Dermis microvascular lymphatic vessel endothelial cell (primary cell): ENCODE measurements at regions not wholly inside any gene's neighbourhood (a gene's known extent, or its start where the extent isn't known, plus 50 kb on each side); places are given as distances from the start of the nearest gene placed in this dataset.

Source experiments
- DNase-seq, 2 donors: peaks; one replicate each; pipeline versions ENCODE4 v3.0.0 to v3.0.0-alpha.2; 2010; ENCODE audit warnings: low read depth in 2 of 2

GRCh38 chr15:45867281-45867680 is 232.5 kb downstream of the SQOR start:
- DNase-seq, result no peak

GRCh38 chr15:45868109-45868691 is 233.4 kb downstream of the SQOR start:
- DNase-seq, result no peak

- no peak for DNase-seq
Observed at GRCh38 chr15:45869034-45869668, 234.3 kb downstream of the SQOR start.

GRCh38 chr15:45871121-45871855 is 236.5 kb downstream of the SQOR start:
- DNase-seq, result peak in 1 of 2 donors; percentile 17

- DNase-seq, result no peak
Observed at GRCh38 chr15:45873781-45874180, 239.0 kb downstream of the SQOR start.

GRCh38 chr15:45874566-45874965 is 239.7 kb downstream of the SQOR start:
- DNase-seq, result peak in 1 of 2 donors; percentile 46

GRCh38 chr15:45884289-45884688 is 249.5 kb downstream of the SQOR start:
- no peak for DNase-seq

GRCh38 chr15:45884755-45885445 is 250.1 kb downstream of the SQOR start:
- DNase-seq, result no peak

- DNase-seq, result no peak
Observed at GRCh38 chr15:45885801-45886200, 251.0 kb downstream of the SQOR start.

GRCh38 chr15:45891766-45892165 is 256.9 kb downstream of the SQOR start:
- no peak for DNase-seq

- DNase-seq, result no peak
Observed at GRCh38 chr15:45892182-45892581, 257.4 kb downstream of the SQOR start.

GRCh38 chr15:45903283-45903682 is 268.5 kb downstream of the SQOR start:
- peak in 1 of 2 donors; percentile 42 for DNase-seq

- no peak for DNase-seq
Observed at GRCh38 chr15:45904019-45904418, 269.2 kb downstream of the SQOR start.

GRCh38 chr15:45906230-45906629 is 271.4 kb downstream of the SQOR start:
- peak in 1 of 2 donors; percentile 27 for DNase-seq

- no peak for DNase-seq
Observed at GRCh38 chr15:45910671-45911070, 275.8 kb downstream of the SQOR start.

GRCh38 chr15:45913451-45913850 is 278.6 kb downstream of the SQOR start:
- DNase-seq, result no peak

GRCh38 chr15:45914425-45914824 is 279.6 kb downstream of the SQOR start:
- no peak for DNase-seq

- DNase-seq, result peak; percentile 79 to 94
Observed at GRCh38 chr15:45918839-45919238, 284.0 kb downstream of the SQOR start.

- DNase-seq, result peak; percentile 53 to 94
Observed at GRCh38 chr15:45919806-45920205, 285.0 kb downstream of the SQOR start.

- DNase-seq, result peak in 1 of 2 donors; percentile 29
Observed at GRCh38 chr15:45921376-45921775, 286.5 kb downstream of the SQOR start.

- DNase-seq, result no peak
Observed at GRCh38 chr15:45921978-45922377, 287.1 kb downstream of the SQOR start.

GRCh38 chr15:45941367-45941766 is 306.5 kb downstream of the SQOR start:
- DNase-seq, result no peak
